H1 (cell line): ENCODE measurements at regions not wholly inside any gene's neighbourhood (a gene's known extent, or its start where the extent isn't known, plus 50 kb on each side); places are given as distances from the start of the nearest gene placed in this dataset.

Source experiments
- CTCF ChIA-PET: fragments of 300-600 bp; sonication (Branson Sonifier 250); formaldehyde crosslinking; loops from one replicate; lab custom pipeline; 2021; ENCODE audit not compliant: partially characterized antibody; lab: Charles Lee
- POLR2A ChIA-PET: fragments of 300-600 bp; sonication (Branson Sonifier 250); formaldehyde crosslinking; loops from one replicate; lab custom pipeline; 2021; ENCODE audit warnings: inconsistent platforms; ENCODE audit not compliant: partially characterized antibody; lab: Charles Lee
- DNase-seq, 2 experiments: peaks; one replicate each; pipeline versions ENCODE4 v3.0.0 to v3.0.0-alpha.2; 2010 to 2022; ENCODE audit warnings: low spot score in 2 of 2, low read depth in 1 of 2, mixed read lengths in 1 of 2
- FAIRE-seq: peaks from 2 replicates; lab custom pipeline; 2011; peaks lifted over from hg19 to GRCh38; lab: Jason Lieb, UNC
- H2AFZ ChIP-seq: 2 replicates; pipeline ENCODE4 v1.8.1; 2012; ENCODE audit warnings: low read length, inconsistent platforms
- H2AK5ac ChIP-seq: 2 replicates; pipeline ENCODE4 v1.6.1; 2013; ENCODE audit warnings: low read depth, low read length
- H2BK120ac ChIP-seq: replicated peaks from 2 replicates; pipeline ENCODE3; 2013; ENCODE audit warnings: low read depth, low read length, inconsistent platforms
- H2BK12ac ChIP-seq: 2 replicates; pipeline ENCODE4 v1.6.1; 2013; ENCODE audit warnings: low read depth, low read length
- H2BK15ac ChIP-seq: 2 replicates; pipeline ENCODE4 v1.6.1; 2013; ENCODE audit warnings: low read length
- H2BK20ac ChIP-seq: 2 replicates; pipeline ENCODE4 v1.6.1; 2013; ENCODE audit warnings: low read length
- H2BK5ac ChIP-seq: 2 replicates; pipeline ENCODE4 v1.6.1; 2013; ENCODE audit warnings: low read depth, low read length
- H3K14ac ChIP-seq: 2 replicates; pipeline ENCODE4 v1.6.1; 2013; ENCODE audit warnings: inconsistent platforms; ENCODE audit not compliant: insufficient read length
- H3K18ac ChIP-seq: 2 replicates; pipeline ENCODE4 v1.6.1; 2013; ENCODE audit warnings: low read length; ENCODE audit errors: extremely low read depth
- H3K23ac ChIP-seq: 2 replicates; pipeline ENCODE4 v1.6.1; 2013; ENCODE audit warnings: inconsistent platforms; ENCODE audit not compliant: insufficient read length
- H3K23me2 ChIP-seq: 2 replicates; pipeline ENCODE4 v1.6.1; 2013; ENCODE audit warnings: low read depth, low read length
- H3K27ac ChIP-seq: 2 replicates; pipeline ENCODE4 v1.6.1; 2011; ENCODE audit warnings: low read depth, low read length, inconsistent platforms
- H3K27me3 ChIP-seq, 4 experiments: replicated peaks in 1 of 4; 1 replicate in 1 of 4; 2 replicates in 3 of 4; pipeline versions ENCODE4 v1.6.1 to v1.8.1; 2011 to 2013; ENCODE audit warnings: low read length in 3 of 4, mild to moderate bottlenecking in 3 of 4, inconsistent platforms in 2 of 4, mixed read lengths in 2 of 4, moderate library complexity in 1 of 4; ENCODE audit not compliant: control insufficient read depth in 3 of 4, insufficient read depth in 3 of 4; ENCODE audit errors: extremely low read depth in 1 of 4
- H3K36me3 ChIP-seq, 4 experiments: 2 replicates each; pipeline versions ENCODE4 v1.6.1 to v1.8.1; 2011 to 2013; ENCODE audit warnings: mild to moderate bottlenecking in 4 of 4, low read length in 3 of 4, moderate library complexity in 2 of 4, control low read depth in 1 of 4, inconsistent platforms in 1 of 4; ENCODE audit not compliant: insufficient read depth in 4 of 4, control insufficient read depth in 2 of 4
- H3K4ac ChIP-seq: replicated peaks from 2 replicates; pipeline ENCODE3; 2013; ENCODE audit warnings: low read length, low read depth, mixed read lengths, inconsistent platforms; ENCODE audit not compliant: insufficient read length
- H3K4me1 ChIP-seq, 4 experiments: replicated peaks in 1 of 4; 1 replicate in 1 of 4; 2 replicates in 3 of 4; pipeline versions ENCODE4 v1.6.1 to v1.8.1; 2011 to 2013; ENCODE audit warnings: low read length in 3 of 4, inconsistent platforms in 2 of 4, mixed read lengths in 1 of 4; ENCODE audit not compliant: insufficient read depth in 4 of 4, control insufficient read depth in 3 of 4
- H3K4me2 ChIP-seq, 2 experiments: 2 replicates each; pipeline versions ENCODE4 v1.6.1 to v1.8.1; 2011 to 2013; ENCODE audit warnings: low read depth in 2 of 2, low read length in 2 of 2, control low read depth in 1 of 2, inconsistent platforms in 1 of 2, mild to moderate bottlenecking in 1 of 2; ENCODE audit not compliant: insufficient read depth in 1 of 2
- H3K4me3 ChIP-seq, 4 experiments: fragments of 200-600, 300-600 bp in 1 of 4; sonication (generic), shearing (Covaris generic), sonication (Bioruptor Twin) in 1 of 4; 2 replicates each; pipeline versions ENCODE4 v1.5.1 to v1.8.1; 2011 to 2016; ENCODE audit warnings: low read length in 4 of 4, low read depth in 3 of 4, control low read depth in 2 of 4, inconsistent platforms in 2 of 4, mild to moderate bottlenecking in 2 of 4, mixed read lengths in 1 of 4, moderate library complexity in 1 of 4; ENCODE audit not compliant: insufficient read depth in 2 of 4; ENCODE audit errors: extremely low read depth in 1 of 4
- H3K56ac ChIP-seq: replicated peaks from 2 replicates; pipeline ENCODE3; 2013; ENCODE audit warnings: low read depth, mild to moderate bottlenecking, mixed read lengths, low read length, inconsistent platforms; ENCODE audit not compliant: insufficient read length
- H3K79me1 ChIP-seq: 2 replicates; pipeline ENCODE4 v1.6.1; 2013; ENCODE audit warnings: low read depth, low read length, control low read depth
- H3K79me2 ChIP-seq, 2 experiments: 2 replicates each; pipeline versions ENCODE4 v1.6.1 to v1.8.1; 2012 to 2013; ENCODE audit warnings: low read length in 2 of 2, mild to moderate bottlenecking in 2 of 2, inconsistent platforms in 1 of 2; ENCODE audit not compliant: insufficient read depth in 2 of 2, control insufficient read depth in 1 of 2
- H3K9ac ChIP-seq, 4 experiments: replicated peaks in 1 of 4; 1 replicate in 1 of 4; 2 replicates in 3 of 4; pipeline versions ENCODE4 v1.6.1 to v1.8.1; 2011 to 2013; ENCODE audit warnings: low read depth in 3 of 4, low read length in 3 of 4, control low read depth in 2 of 4, mild to moderate bottlenecking in 2 of 4, moderate library complexity in 2 of 4, inconsistent platforms in 1 of 4; ENCODE audit errors: extremely low read depth in 1 of 4
- H3K9me3 ChIP-seq, 2 experiments: 2 replicates each; pipeline versions ENCODE4 v1.6.1 to v1.8.1; 2012 to 2013; ENCODE audit warnings: mild to moderate bottlenecking in 2 of 2, moderate library complexity in 2 of 2, control low read depth in 1 of 2, inconsistent platforms in 1 of 2, low read depth in 1 of 2, low read length in 1 of 2, mixed read lengths in 1 of 2; ENCODE audit not compliant: insufficient read depth in 2 of 2
- H4K20me1 ChIP-seq, 2 experiments: replicated peaks in 1 of 2; 2 replicates each; pipeline versions ENCODE3 to v1.8.1; 2011 to 2013; ENCODE audit warnings: inconsistent platforms in 2 of 2, low read length in 2 of 2, mild to moderate bottlenecking in 1 of 2; ENCODE audit not compliant: insufficient read depth in 2 of 2, control insufficient read depth in 1 of 2
- H4K5ac ChIP-seq: 2 replicates; pipeline ENCODE4 v1.6.1; 2013; ENCODE audit warnings: low read length, low read depth, mixed read lengths, inconsistent platforms; ENCODE audit not compliant: insufficient read length
- H4K8ac ChIP-seq: 2 replicates; pipeline ENCODE4 v1.8.0; 2013; ENCODE audit warnings: mild to moderate bottlenecking, moderate library complexity, low read length, inconsistent platforms; ENCODE audit not compliant: insufficient read depth; ENCODE audit errors: extremely low read depth
- H4K91ac ChIP-seq: replicated peaks from 2 replicates; pipeline ENCODE3; 2013; ENCODE audit warnings: low read length, mixed read lengths, inconsistent platforms; ENCODE audit not compliant: insufficient read length
- CBX5 ChIP-seq: fragments of 300-800, 300-1000 bp; sonication (generic); IDR thresholded peaks from 2 replicates; pipeline ENCODE4 v1.7.1; 2016; ENCODE audit warnings: antibody characterized with exemption, low read length, low read depth
- CHD2 ChIP-seq: IDR thresholded peaks from 2 replicates; pipeline ENCODE4 v1.6.1; 2012; ENCODE audit warnings: low read length, improper control_type of control experiment
- CREB1 ChIP-seq: IDR thresholded peaks from 2 replicates; pipeline ENCODE4 v1.6.1; 2012; ENCODE audit warnings: inconsistent platforms
- NANOG ChIP-seq: IDR thresholded peaks from 2 replicates; pipeline ENCODE4 v1.6.1; 2011; ENCODE audit warnings: low read length, low read depth, mild to moderate bottlenecking, inconsistent platforms; ENCODE audit not compliant: insufficient read depth, poor library complexity, severe bottlenecking
- PHF8 ChIP-seq: fragments of 200-600 bp; sonication (generic); conservative IDR thresholded peaks from 2 replicates; pipeline ENCODE4 v1.7.1; 2012; ENCODE audit warnings: low read depth, mild to moderate bottlenecking, inconsistent platforms, low read length, moderate library complexity
- POU5F1 ChIP-seq: IDR thresholded peaks from 2 replicates; pipeline ENCODE4 v1.6.1; 2011; ENCODE audit warnings: low read depth, mild to moderate bottlenecking, low read length, moderate library complexity
- RBBP5 ChIP-seq: IDR thresholded peaks from 2 replicates; pipeline ENCODE4 v1.7.1; 2012; ENCODE audit warnings: low read depth, mild to moderate bottlenecking, inconsistent platforms, low read length, moderate library complexity, borderline replicate concordance
- SP1 ChIP-seq: IDR thresholded peaks from 2 replicates; pipeline ENCODE4 v1.6.1; 2011; ENCODE audit warnings: low read depth, low read length
- SUZ12 ChIP-seq: fragments of 200-600 bp; sonication (generic); IDR thresholded peaks from 2 replicates; pipeline ENCODE4 v1.6.1; 2012; ENCODE audit warnings: mild to moderate bottlenecking, inconsistent platforms, low read length, moderate library complexity, mixed read lengths
- TEAD4 ChIP-seq: IDR thresholded peaks from 2 replicates; pipeline ENCODE4 v1.6.1; 2012; ENCODE audit warnings: low read depth, low read length, inconsistent platforms, mixed read lengths
- WGBS, 2 experiments: shearing (Covaris generic) in 1 of 2; methylation state at CpG; one replicate each; pipeline versions ENCODE4 v1.1.6 to v1.1.7; 2013 to 2015; ENCODE audit warnings: low lambda C conversion rate in 2 of 2, mixed read lengths in 2 of 2, inconsistent platforms in 1 of 2, low coverage in 1 of 2, missing lambda C conversion rate in 1 of 2; ENCODE audit not compliant: insufficient replicate concordance in 2 of 2, insufficient coverage in 1 of 2, insufficient read length in 1 of 2; ENCODE audit errors: extremely low coverage in 1 of 2, missing lambda C conversion rate in 1 of 2; 5-methylcytosine and 5-hydroxymethylcytosine counted together
- TF ChIP-seq, protein P1 (sequence below): IDR thresholded peaks from 2 replicates; pipeline ENCODE4 v1.6.1; 2012; ENCODE audit warnings: low read length, inconsistent platforms

DNA sequence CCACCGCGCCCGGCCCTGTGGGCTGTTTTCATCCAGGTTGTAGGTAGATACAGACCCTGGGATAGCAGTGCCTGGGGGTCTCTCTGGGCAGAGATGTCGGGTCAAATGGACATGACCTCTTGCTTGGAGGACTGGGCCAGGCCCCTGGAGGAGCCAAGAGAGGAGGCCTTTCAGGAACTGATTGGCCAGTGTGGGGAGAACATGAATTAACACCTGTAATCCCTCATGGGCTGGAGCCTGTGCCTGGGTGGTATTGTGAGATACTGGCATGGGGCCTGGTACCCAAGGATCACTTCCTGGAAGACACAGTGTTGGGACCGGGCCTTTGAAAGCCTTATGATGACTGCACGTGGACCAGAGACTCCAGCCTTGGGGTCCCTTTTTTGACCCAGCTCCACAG is 158.7 kb upstream of the SKOR2 start:
- H3K14ac ChIP-seq = no peak overlapping the region
- H3K27me3 ChIP-seq = peaks cover 0 to 3% (median 2%) of the 10 kb centered on the region in 4 experiments; a peak in 3 of 7 replicates
- H3K9ac ChIP-seq = no peak overlapping the region
- H3K4me1 ChIP-seq = peaks cover 0 to 4% (median 2%) of the 10 kb centered on the region in 4 experiments; a peak in 4 of 7 replicates
- no peaks in the 10 kb centered on the region for H3K9me3 ChIP-seq
- FAIRE-seq (no peak), DNase-seq (no peak)
- H3K18ac ChIP-seq = no peak overlapping the region
- no peaks in the 10 kb centered on the region for H3K23me2 ChIP-seq
- H3K56ac ChIP-seq = no peak overlapping the region
- H3K4me3 ChIP-seq = no peak overlapping the region
- 91% methylated on average over 4 of the region's 6 CpGs; no CpG with 5 or more reads in 1 of the 2 experiments for WGBS, 2 experiments
- no peak overlapping the region for H4K8ac ChIP-seq
- H2AK5ac ChIP-seq = no peak overlapping the region
- no peak overlapping the region for H2BK12ac ChIP-seq
- H2BK20ac ChIP-seq = no peak overlapping the region
- no peak overlapping the region for H3K27ac ChIP-seq
- H2AFZ ChIP-seq = no peak overlapping the region
- no peak overlapping the region for H3K23ac ChIP-seq
- no peaks in the 10 kb centered on the region for H3K79me2 ChIP-seq
- CTCF ChIA-PET = interaction anchor here (5.5 kb wide), 1 partner anchor 13 kb away, joined by 28 read pairs; no protein-coding TSS in a partner anchor
- no peaks in the 10 kb centered on the region for H3K79me1 ChIP-seq
- no peaks in the 10 kb centered on the region for H4K20me1 ChIP-seq
- H3K4me2 ChIP-seq = no peak overlapping the region
- no peak overlapping the region for H2BK5ac ChIP-seq
- POLR2A ChIA-PET = no interaction called here
- H2BK120ac ChIP-seq = no peak overlapping the region
- H3K4ac ChIP-seq = no peak overlapping the region
- no peak overlapping the region for H2BK15ac ChIP-seq
- no peaks in the 10 kb centered on the region; a peak in 1 of 8 replicates for H3K36me3 ChIP-seq
- H4K91ac ChIP-seq = no peak overlapping the region
- no peak overlapping the region for H4K5ac ChIP-seq
- TF ChIP-seq NANOG (no peak), CBX5 (no peak), CHD2 (no peak), CREB1 (no peak), PHF8 (no peak), RBBP5 (no peak), SUZ12 (no peak), SP1 (no peak), POU5F1 (no peak), TEAD4 (no peak)
- TF ChIP-seq, protein P1, sequence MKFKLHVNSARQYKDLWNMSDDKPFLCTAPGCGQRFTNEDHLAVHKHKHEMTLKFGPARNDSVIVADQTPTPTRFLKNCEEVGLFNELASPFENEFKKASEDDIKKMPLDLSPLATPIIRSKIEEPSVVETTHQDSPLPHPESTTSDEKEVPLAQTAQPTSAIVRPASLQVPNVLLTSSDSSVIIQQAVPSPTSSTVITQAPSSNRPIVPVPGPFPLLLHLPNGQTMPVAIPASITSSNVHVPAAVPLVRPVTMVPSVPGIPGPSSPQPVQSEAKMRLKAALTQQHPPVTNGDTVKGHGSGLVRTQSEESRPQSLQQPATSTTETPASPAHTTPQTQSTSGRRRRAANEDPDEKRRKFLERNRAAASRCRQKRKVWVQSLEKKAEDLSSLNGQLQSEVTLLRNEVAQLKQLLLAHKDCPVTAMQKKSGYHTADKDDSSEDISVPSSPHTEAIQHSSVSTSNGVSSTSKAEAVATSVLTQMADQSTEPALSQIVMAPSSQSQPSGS = no peak
